PC-9 (cell line): ENCODE measurements at regions not wholly inside any gene's neighbourhood (a gene's known extent, or its start where the extent isn't known, plus 50 kb on each side); places are given as distances from the start of the nearest gene placed in this dataset.

ENCODE experiments used
- BruUV-seq: library from RNA; stranded (reverse); fragments of 400-500 nt; replicated peaks from 2 replicates; lab custom pipeline; 2021; lab: Mats Ljungman, UMichigan
- CTCF ChIA-PET: fragments of 300-600 bp; sonication (Branson Sonifier 250); formaldehyde crosslinking; loops from one replicate; lab custom pipeline; 2022; ENCODE audit warnings: antibody characterized with exemption; lab: Charles Lee
- POLR2A ChIA-PET: fragments of 300-600 bp; sonication (Branson Sonifier 250); formaldehyde crosslinking; loops from one replicate; lab custom pipeline; 2022; ENCODE audit warnings: antibody characterized with exemption; ENCODE audit not compliant: unreplicated experiment; lab: Charles Lee
- DNase-seq, 2 experiments: peaks; one replicate each; pipeline versions ENCODE4 v3.0.0 to v3.0.0-alpha.2; 2015 to 2022; ENCODE audit warnings: mixed read lengths in 1 of 2
- H2AFZ ChIP-seq: fragments of 200-600 bp; sonication (generic); 2 replicates; pipeline ENCODE4 v1.8.1; 2017; ENCODE audit warnings: antibody characterized with exemption
- H3F3A ChIP-seq: fragments of 200-600 bp; sonication (generic); 2 replicates; pipeline ENCODE4 v1.8.1; 2017; ENCODE audit warnings: antibody characterized with exemption, mild to moderate bottlenecking, low read depth; ENCODE audit not compliant: insufficient read depth
- H3K27ac ChIP-seq: fragments of 200-600 bp; sonication (generic); 2 replicates; pipeline ENCODE4 v1.6.1; 2016; ENCODE audit warnings: mixed run types
- H3K27me3 ChIP-seq: fragments of 200-600 bp; sonication (generic); 2 replicates; pipeline ENCODE4 v1.6.1; 2016; ENCODE audit warnings: low read depth, mixed run types; ENCODE audit not compliant: insufficient read depth
- H3K36me3 ChIP-seq: fragments of 200-600 bp; sonication (generic); 2 replicates; pipeline ENCODE4 v1.6.1; 2016; ENCODE audit warnings: low read depth, mixed run types
- H3K4me1 ChIP-seq: fragments of 200-600 bp; sonication (generic); replicated peaks from 2 replicates; pipeline ENCODE4 v1.6.1; 2016; ENCODE audit warnings: mixed run types; ENCODE audit not compliant: insufficient read depth
- H3K4me2 ChIP-seq: fragments of 200-600 bp; sonication (generic); 2 replicates; pipeline ENCODE4 v1.6.1; 2017; ENCODE audit warnings: mixed run types
- H3K4me3 ChIP-seq: fragments of 200-600 bp; sonication (generic); 2 replicates; pipeline ENCODE4 v1.6.1; 2016; ENCODE audit warnings: mixed run types
- H3K79me2 ChIP-seq: fragments of 200-600 bp; sonication (generic); 2 replicates; pipeline ENCODE4 v1.6.1; 2017; ENCODE audit warnings: low read depth, mixed run types
- H3K9me2 ChIP-seq: fragments of 200-600 bp; sonication (generic); 2 replicates; pipeline ENCODE4 v1.8.1; 2017; ENCODE audit warnings: mild to moderate bottlenecking; ENCODE audit not compliant: insufficient read depth
- H3K9me3 ChIP-seq: fragments of 200-600 bp; sonication (generic); 2 replicates; pipeline ENCODE4 v1.8.1; 2016; ENCODE audit warnings: low read depth; ENCODE audit not compliant: insufficient read depth
- H4K20me1 ChIP-seq: fragments of 200-600 bp; sonication (generic); 2 replicates; pipeline ENCODE4 v1.8.1; 2017; ENCODE audit not compliant: insufficient read depth
- EZH2 ChIP-seq: fragments of 200-600 bp; sonication (generic); IDR thresholded peaks from 2 replicates; pipeline ENCODE4 v1.8.0; 2017; ENCODE audit warnings: antibody characterized with exemption, low read depth
- intact Hi-C: fragments of 100-400 bp; cut with micrococcal nuclease; formaldehyde crosslinking; loops from one replicate; pipeline ENCODE4 v1.10.0; 2022; ENCODE audit not compliant: unreplicated experiment
- TF ChIP-seq, protein P1 (sequence below): fragments of 200-600 bp; sonication (generic); conservative IDR thresholded peaks from 2 replicates; pipeline ENCODE4 v1.6.1; 2017; ENCODE audit warnings: mixed run types, antibody characterized with exemption, mild to moderate bottlenecking, moderate library complexity

GRCh38 chr5:152226191-152226590 lies 178.9 kb downstream of the NMUR2 start:
- Histone ChIP-seq H3K27ac (no peak overlapping the region), H4K20me1 (no peaks in the 10 kb centered on the region), H3K9me3 (no peaks in the 10 kb centered on the region), H3K4me3 (no peak overlapping the region), H3K79me2 (no peaks in the 10 kb centered on the region), H2AFZ (no peak overlapping the region), H3F3A (no peaks in the 10 kb centered on the region), H3K36me3 (no peaks in the 10 kb centered on the region), H3K27me3 (no peaks in the 10 kb centered on the region), H3K9me2 (no peaks in the 10 kb centered on the region), H3K4me2 (no peak overlapping the region), H3K4me1 (no peaks in the 10 kb centered on the region)
- ChIA-PET POLR2A (no interaction called here), CTCF (no interaction called here)
- intact Hi-C loops: no loop called here
- TF ChIP-seq, protein P1, sequence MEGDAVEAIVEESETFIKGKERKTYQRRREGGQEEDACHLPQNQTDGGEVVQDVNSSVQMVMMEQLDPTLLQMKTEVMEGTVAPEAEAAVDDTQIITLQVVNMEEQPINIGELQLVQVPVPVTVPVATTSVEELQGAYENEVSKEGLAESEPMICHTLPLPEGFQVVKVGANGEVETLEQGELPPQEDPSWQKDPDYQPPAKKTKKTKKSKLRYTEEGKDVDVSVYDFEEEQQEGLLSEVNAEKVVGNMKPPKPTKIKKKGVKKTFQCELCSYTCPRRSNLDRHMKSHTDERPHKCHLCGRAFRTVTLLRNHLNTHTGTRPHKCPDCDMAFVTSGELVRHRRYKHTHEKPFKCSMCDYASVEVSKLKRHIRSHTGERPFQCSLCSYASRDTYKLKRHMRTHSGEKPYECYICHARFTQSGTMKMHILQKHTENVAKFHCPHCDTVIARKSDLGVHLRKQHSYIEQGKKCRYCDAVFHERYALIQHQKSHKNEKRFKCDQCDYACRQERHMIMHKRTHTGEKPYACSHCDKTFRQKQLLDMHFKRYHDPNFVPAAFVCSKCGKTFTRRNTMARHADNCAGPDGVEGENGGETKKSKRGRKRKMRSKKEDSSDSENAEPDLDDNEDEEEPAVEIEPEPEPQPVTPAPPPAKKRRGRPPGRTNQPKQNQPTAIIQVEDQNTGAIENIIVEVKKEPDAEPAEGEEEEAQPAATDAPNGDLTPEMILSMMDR: no peak
- BruUV-seq: no TSS peak
- no peak for DNase-seq

DNA sequence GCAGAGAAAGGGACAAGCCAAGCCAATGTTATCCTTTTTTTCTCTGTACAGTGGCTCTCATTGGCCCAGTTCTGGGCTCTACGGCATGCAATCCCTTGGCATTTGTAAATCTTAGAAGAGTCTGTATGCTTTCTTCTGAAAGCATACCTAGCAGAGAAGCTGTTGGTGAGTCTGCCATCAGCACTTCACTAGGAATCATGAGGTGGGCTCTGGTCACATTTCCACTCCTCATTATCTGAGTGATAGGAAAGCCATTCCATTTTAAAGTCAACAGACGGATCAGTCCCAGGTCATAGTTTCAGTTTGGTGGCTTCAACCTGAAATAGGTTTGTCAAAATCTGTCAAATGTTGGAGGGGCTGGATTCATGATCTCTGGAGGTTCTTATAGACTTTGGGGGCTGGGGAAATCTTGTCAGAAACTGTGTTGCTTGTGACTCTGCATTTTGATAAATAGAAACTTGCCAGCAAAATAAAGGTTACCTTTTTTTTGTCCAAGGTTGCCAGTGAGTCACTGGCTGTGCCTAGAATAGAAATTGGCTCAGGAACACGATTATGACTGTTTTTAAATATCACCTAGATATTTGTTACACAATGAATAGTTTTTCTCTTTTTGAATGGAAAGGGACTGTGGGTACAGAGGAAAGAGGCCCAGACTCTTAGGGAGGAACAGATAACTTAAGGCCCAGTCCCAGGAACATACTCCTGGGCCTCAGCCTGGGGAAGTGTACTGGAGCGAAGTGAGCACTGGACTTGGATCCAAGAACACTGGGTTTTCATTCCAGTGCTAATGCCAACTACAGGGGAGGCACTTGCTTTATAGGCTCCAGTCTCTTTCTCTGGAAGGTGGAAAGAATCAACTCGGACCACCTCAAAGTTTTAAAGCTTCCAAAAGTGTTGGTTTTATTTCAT lies 183.1 kb downstream of the NMUR2 start:
- CTCF ChIA-PET: no interaction called here
- no peaks in the 10 kb centered on the region for H3K36me3 ChIP-seq
- BruUV-seq: no TSS peak
- H3K4me1 ChIP-seq: 0 out of 2 replicates have a peak, but pooled peaks cover 5% of the 10 kb centered on the region
- H3K79me2 ChIP-seq: no peaks in the 10 kb centered on the region
- H3K4me3 ChIP-seq: no peak overlapping the region
- no peaks in the 10 kb centered on the region for H3K9me2 ChIP-seq
- H3K4me2 ChIP-seq: no peak overlapping the region
- no peaks in the 10 kb centered on the region for H3F3A ChIP-seq
- H2AFZ ChIP-seq: no peak overlapping the region
- H3K27ac ChIP-seq: no peak overlapping the region
- H4K20me1 ChIP-seq: no peaks in the 10 kb centered on the region
- intact Hi-C loops: no loop called here
- no peak for DNase-seq
- TF ChIP-seq EZH2: no peak
- TF ChIP-seq, protein P1: no peak
- H3K27me3 ChIP-seq: no peaks in the 10 kb centered on the region
- POLR2A ChIA-PET: no interaction called here
- H3K9me3 ChIP-seq: no peaks in the 10 kb centered on the region

- no TSS peak for BruUV-seq
- Histone ChIP-seq H3K4me3 (no peak overlapping the region), H2AFZ (no peak overlapping the region), H3K27me3 (no peaks in the 10 kb centered on the region), H3K36me3 (no peaks in the 10 kb centered on the region), H3K4me1 (0 out of 2 replicates have a peak, but pooled peaks cover 5% of the 10 kb centered on the region), H3K9me2 (no peaks in the 10 kb centered on the region; the same call in 1 of the 2 replicates), H3K4me2 (0 out of 2 replicates have a peak overlapping the region, but pooled peaks have one; percentile 8), H3F3A (no peaks in the 10 kb centered on the region), H3K27ac (no peak overlapping the region), H4K20me1 (no peaks in the 10 kb centered on the region), H3K9me3 (no peaks in the 10 kb centered on the region), H3K79me2 (no peaks in the 10 kb centered on the region)
- intact Hi-C loops: no loop called here
- DNase-seq: peak in 1 of 2 experiments; percentile 53
- ChIA-PET POLR2A (no interaction called here), CTCF (no interaction called here)
- TF ChIP-seq, protein P1: no peak
- TF ChIP-seq EZH2: no peak
Observed at GRCh38 chr5:152218694-152219093, 186.4 kb downstream of the NMUR2 start.
